Breast epithelium (tissue), 4 donors: ENCODE measurements at regions not wholly inside any gene's neighbourhood (a gene's known extent, or its start where the extent isn't known, plus 50 kb on each side); places are given as distances from the start of the nearest gene placed in this dataset.

Source experiments
- DNase-seq, 2 donors: peaks; one replicate each; pipeline ENCODE4 v3.0.0-alpha.2; 2019; ENCODE audit warnings: low spot score in 2 of 2
- H3K27ac ChIP-seq, 2 donors: fragments of 200-600 bp; sonication (generic) in 1 of 2; one replicate each; pipeline ENCODE4 v1.5.1; 2016 to 2019; ENCODE audit warnings: mild to moderate bottlenecking in 1 of 2
- H3K27me3 ChIP-seq, 2 donors: fragments of 200-600 bp; sonication (generic) in 1 of 2; one replicate each; pipeline versions ENCODE4 v1.5.1 to v1.6.0; 2017 to 2019; ENCODE audit warnings: control low read depth in 1 of 2, mild to moderate bottlenecking in 1 of 2
- H3K36me3 ChIP-seq: fragments of 200-600 bp; one replicate; pipeline ENCODE4 v1.5.1; 2019
- H3K4me1 ChIP-seq, 2 donors: fragments of 200-600 bp; sonication (generic); one replicate each; pipeline ENCODE4 v1.5.1; 2016 to 2019; ENCODE audit warnings: control low read depth in 1 of 2
- H3K4me3 ChIP-seq, 3 donors: fragments of 200-600 bp; sonication (generic); 1 replicate in 2 of 3; 2 replicates in 1 of 3; pipeline ENCODE4 v1.5.1; 2016 to 2019; ENCODE audit warnings: mild to moderate bottlenecking in 3 of 3, moderate library complexity in 2 of 3
- H3K9me3 ChIP-seq, 2 donors: fragments of 200-600 bp; sonication (generic) in 1 of 2; one replicate each; pipeline ENCODE4 v1.5.1; 2016 to 2019; ENCODE audit warnings: control low read depth in 1 of 2
- POLR2A ChIP-seq: fragments of 450-650 bp; IDR thresholded peaks from one replicate; pipeline ENCODE4 v1.6.1; 2016; ENCODE audit warnings: antibody characterized with exemption, mild to moderate bottlenecking, moderate library complexity
- POLR2AphosphoS5 ChIP-seq, 3 donors: sonication (generic); formaldehyde crosslinking; IDR thresholded peaks; one replicate each; pipeline ENCODE4 v1.6.1; 2017; ENCODE audit warnings: antibody characterized with exemption in 3 of 3
- intact Hi-C: fragments of 100-400 bp; cut with DNase I; formaldehyde crosslinking; loops from one replicate; pipeline ENCODE4 v1.15.1; 2023; ENCODE audit warnings: low total_unique reads
- TF ChIP-seq, protein P1 (sequence below), 3 donors: fragments of 450-650 bp; IDR thresholded peaks; one replicate each; pipeline ENCODE4 v1.5.1; 2016 to 2017; ENCODE audit warnings: antibody characterized with exemption in 3 of 3, mild to moderate bottlenecking in 3 of 3, moderate library complexity in 3 of 3

DNA sequence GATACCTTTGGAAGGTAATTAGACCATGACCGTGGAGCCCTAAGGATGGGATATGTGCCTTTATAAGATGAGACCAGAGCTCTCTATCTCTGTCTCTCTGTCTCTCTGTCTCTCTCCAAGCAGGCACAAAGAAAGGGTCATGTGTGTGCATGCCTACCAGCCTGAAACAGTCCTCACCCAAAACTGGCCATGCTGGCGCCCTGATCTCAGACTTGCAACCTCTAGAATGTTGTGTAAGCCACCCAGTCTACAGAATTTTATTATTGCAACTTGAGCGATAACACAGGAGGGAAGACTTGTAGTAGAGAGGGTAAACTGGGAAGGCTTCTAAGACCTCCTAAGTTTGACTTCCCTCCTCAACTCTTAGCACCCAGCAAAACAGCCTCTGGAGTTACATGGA is 124.1 kb upstream of the SERTAD2 start:
- DNase-seq = no peak
- intact Hi-C loops = no loop called here
- Histone ChIP-seq H3K27me3 (no peaks in the 10 kb centered on the region), H3K36me3 (no peaks in the 10 kb centered on the region), H3K9me3 (peaks cover 0 to 8% of the 10 kb centered on the region in 2 donors), H3K27ac (no peak overlapping the region), H3K4me3 (no peak overlapping the region), H3K4me1 (no peaks in the 10 kb centered on the region)
- no peak for TF ChIP-seq POLR2A
- TF ChIP-seq, protein P1, sequence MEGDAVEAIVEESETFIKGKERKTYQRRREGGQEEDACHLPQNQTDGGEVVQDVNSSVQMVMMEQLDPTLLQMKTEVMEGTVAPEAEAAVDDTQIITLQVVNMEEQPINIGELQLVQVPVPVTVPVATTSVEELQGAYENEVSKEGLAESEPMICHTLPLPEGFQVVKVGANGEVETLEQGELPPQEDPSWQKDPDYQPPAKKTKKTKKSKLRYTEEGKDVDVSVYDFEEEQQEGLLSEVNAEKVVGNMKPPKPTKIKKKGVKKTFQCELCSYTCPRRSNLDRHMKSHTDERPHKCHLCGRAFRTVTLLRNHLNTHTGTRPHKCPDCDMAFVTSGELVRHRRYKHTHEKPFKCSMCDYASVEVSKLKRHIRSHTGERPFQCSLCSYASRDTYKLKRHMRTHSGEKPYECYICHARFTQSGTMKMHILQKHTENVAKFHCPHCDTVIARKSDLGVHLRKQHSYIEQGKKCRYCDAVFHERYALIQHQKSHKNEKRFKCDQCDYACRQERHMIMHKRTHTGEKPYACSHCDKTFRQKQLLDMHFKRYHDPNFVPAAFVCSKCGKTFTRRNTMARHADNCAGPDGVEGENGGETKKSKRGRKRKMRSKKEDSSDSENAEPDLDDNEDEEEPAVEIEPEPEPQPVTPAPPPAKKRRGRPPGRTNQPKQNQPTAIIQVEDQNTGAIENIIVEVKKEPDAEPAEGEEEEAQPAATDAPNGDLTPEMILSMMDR (IDR thresholded peaks at IDR 0.05) = no peak
- no peak for TF ChIP-seq POLR2AphosphoS5 (IDR thresholded peaks at IDR 0.05)

DNA sequence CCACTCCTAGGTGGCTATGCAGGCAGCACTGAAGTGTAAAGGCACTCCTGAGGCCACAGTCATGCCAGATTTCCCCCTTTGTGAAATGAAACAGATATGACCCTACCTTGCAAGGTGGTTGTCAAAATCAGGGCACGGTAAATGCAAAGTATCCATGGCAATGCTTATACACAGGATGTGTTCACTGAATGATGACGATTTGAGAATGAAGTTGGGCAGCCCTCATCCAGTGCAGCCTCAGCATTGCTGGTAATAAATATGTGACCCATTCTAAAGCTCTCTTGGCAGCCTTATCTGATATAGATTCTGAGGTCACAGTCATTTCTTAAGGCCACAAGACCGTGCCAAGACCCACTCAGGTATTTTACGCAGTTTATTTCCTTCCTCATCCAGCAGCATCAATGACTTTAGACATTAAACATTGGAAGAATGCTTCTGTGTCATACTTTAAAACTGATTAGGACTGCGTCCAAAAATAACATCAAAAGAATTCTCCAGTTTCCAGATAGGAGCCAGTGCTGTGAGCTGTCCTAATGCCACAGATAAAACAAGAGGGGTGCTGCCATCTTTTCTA is 125.5 kb upstream of the SERTAD2 start:
- intact Hi-C loops = no loop called here
- Histone ChIP-seq H3K27ac (no peak overlapping the region), H3K36me3 (no peaks in the 10 kb centered on the region)

DNA sequence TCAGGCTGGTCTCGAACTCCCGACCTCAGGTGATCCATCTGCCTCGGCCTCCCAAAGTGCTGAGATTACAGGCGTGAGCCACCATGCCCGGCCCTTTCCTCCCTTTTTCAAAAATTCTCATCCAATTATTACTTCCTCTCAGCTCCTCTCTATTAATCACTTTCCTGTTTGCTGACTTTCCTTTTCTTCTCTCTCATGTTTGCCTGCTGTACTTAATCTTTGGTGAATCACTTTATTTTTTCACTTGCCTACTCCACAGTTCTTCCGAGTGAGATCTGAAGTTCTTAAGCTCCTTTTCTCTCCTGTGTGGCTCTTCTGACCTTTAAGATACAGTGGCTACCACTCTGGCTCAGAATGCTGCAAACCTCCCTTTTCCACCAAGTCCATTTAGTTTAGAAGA is 126.3 kb upstream of the SERTAD2 start:
- H3K27ac ChIP-seq = no peak overlapping the region
- no peak overlapping the region for H3K4me3 ChIP-seq
- H3K36me3 ChIP-seq = no peaks in the 10 kb centered on the region

More for the DNA sequence above, 125.5 kb upstream of the SERTAD2 start:
- DNase-seq = no peak
- Histone ChIP-seq H3K9me3 (peaks cover 0 to 8% of the 10 kb centered on the region in 2 donors), H3K27me3 (no peaks in the 10 kb centered on the region), H3K4me3 (no peak overlapping the region), H3K4me1 (no peaks in the 10 kb centered on the region)
- TF ChIP-seq POLR2AphosphoS5 (IDR thresholded peaks at IDR 0.05) (no peak), POLR2A (no peak)
- TF ChIP-seq, protein P1 (IDR thresholded peaks at IDR 0.05) = no peak

DNA sequence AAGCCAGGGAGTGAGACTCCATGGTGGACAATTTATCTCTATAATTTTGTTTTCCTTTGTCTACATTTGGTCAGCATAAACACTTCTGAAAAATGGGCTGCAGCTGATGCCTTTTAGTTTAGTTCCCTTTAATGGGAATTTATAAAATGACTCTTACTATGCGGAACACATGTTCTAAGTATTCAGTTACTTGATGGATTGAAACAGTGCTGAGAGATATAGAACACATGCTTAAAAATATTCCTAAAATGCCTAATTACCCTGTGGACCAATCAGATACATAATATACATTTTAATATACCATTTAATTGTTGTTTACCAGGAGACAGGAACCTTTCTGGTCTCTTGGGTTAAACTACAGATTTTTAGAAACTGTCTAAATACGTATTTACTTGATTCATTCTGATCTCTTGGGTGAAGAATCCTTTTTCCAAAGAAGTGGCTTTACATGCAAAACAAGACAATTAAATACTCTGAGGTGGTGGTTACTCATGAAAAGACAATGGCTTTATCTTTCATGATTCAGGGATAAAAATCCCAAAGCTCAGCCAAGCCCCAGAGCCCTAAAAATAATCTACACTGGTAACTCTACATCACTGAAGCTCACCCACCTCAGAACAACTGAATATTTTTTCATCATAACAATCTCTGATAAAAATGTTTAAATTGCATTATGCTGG is 128.1 kb upstream of the SERTAD2 start:
- DNase-seq = no peak
- no peaks in the 10 kb centered on the region for H3K36me3 ChIP-seq
- TF ChIP-seq POLR2AphosphoS5 (IDR thresholded peaks at IDR 0.05) = no peak
- H3K4me1 ChIP-seq = no peaks in the 10 kb centered on the region
- intact Hi-C loops = loop anchor here (1.0 kb wide), 1 partner anchor 156 kb away; no protein-coding TSS in a partner anchor
- H3K27ac ChIP-seq = no peak overlapping the region
- no peaks in the 10 kb centered on the region for H3K27me3 ChIP-seq
- no peaks in the 10 kb centered on the region for H3K9me3 ChIP-seq
- H3K4me3 ChIP-seq = no peak overlapping the region

More for the DNA sequence above, 126.3 kb upstream of the SERTAD2 start:
- TF ChIP-seq, protein P1 (IDR thresholded peaks at IDR 0.05) = no peak
- TF ChIP-seq POLR2AphosphoS5 (IDR thresholded peaks at IDR 0.05) (no peak), POLR2A (no peak)
- H3K27me3 ChIP-seq = no peaks in the 10 kb centered on the region
- DNase-seq = no peak
- no peaks in the 10 kb centered on the region for H3K4me1 ChIP-seq
- H3K9me3 ChIP-seq = peaks cover 0 to 8% of the 10 kb centered on the region in 2 donors
- intact Hi-C loops = no loop called here

DNA sequence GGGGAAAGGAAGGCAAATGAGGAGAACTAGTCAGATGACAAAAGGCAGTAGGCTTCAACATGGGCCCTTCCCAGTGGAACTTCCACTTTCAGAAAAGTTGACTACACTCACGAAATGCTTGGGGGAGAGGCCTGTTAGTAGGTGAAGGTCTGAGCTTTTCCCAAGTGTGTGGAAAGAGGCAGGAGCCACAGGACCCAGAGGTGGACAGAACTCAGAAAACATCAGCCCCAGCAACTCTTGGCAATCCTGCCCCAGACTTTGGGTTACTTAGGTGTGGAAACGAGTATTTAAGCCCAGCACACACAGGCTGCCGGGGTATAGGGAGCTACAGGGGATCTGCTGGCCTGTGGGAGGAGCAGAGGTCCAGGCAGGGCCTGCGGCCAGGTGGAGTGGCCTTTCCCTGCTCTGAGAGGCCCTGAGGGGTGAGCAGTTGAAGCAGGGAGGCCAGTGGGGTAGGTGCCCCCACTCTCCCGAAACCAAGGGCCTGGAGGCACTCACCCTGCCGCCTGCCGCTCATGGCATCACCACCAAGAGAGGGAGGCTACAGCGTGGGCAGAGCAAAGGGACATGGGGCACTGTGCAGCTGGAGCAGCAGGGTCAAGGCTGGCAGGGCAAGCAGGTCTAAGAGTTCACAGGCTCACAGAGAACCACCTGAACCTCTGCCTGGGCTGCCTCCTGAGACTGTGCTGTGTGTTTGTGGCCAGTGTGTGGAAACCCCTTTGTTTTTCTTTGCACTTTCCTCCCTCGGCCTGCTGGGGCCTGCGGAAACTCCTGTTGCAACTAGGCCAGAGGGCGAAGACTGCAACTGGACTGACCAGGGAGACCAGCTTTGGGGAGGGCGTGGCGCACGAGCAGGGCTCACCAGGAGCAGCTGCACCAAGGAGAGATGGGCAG is 130.7 kb upstream of the SERTAD2 start:
- TF ChIP-seq, protein P1 (IDR thresholded peaks at IDR 0.05) = no peak
- TF ChIP-seq POLR2A (no peak), POLR2AphosphoS5 (IDR thresholded peaks at IDR 0.05) (no peak)
- intact Hi-C loops = no loop called here
- no peaks in the 10 kb centered on the region for H3K27me3 ChIP-seq
- no peaks in the 10 kb centered on the region for H3K36me3 ChIP-seq
- no peak for DNase-seq
- no peaks in the 10 kb centered on the region for H3K9me3 ChIP-seq
- H3K27ac ChIP-seq = no peak overlapping the region
- H3K4me3 ChIP-seq = no peak overlapping the region
- H3K4me1 ChIP-seq = no peaks in the 10 kb centered on the region
